Fibroblast of skin of left quadriceps (primary cell): ENCODE measurements at regions not wholly inside any gene's neighbourhood (a gene's known extent, or its start where the extent isn't known, plus 50 kb on each side); places are given as distances from the start of the nearest gene placed in this dataset.

Experiments
- DNase-seq, 2 experiments: peaks; one replicate each; pipeline ENCODE4 v3.0.0-alpha.2; 2013; ENCODE audit warnings: low read depth in 2 of 2

GRCh38 chr4:24476282-24476681 lies 108.1 kb downstream of the DHX15 start:
- peak in 1 of 2 experiments; percentile 17 for DNase-seq

- DNase-seq, result no peak
Measured at GRCh38 chr4:24475756-24476155, 108.6 kb downstream of the DHX15 start.

GRCh38 chr4:24473309-24473721 lies 111.0 kb downstream of the DHX15 start:
- DNase-seq, result no peak

- DNase-seq, result peak; percentile 43 to 46
Measured at GRCh38 chr4:24472514-24473308, 111.6 kb downstream of the DHX15 start.

- DNase-seq, result no peak
Measured at GRCh38 chr4:24472161-24472510, 112.2 kb downstream of the DHX15 start.

GRCh38 chr4:24471486-24472160 lies 112.7 kb downstream of the DHX15 start:
- DNase-seq, result no peak

- no peak for DNase-seq
Measured at GRCh38 chr4:24470666-24471485, 113.5 kb downstream of the DHX15 start.

GRCh38 chr4:24468071-24468470 lies 116.3 kb downstream of the DHX15 start:
- no peak for DNase-seq

GRCh38 chr4:24464566-24464965 lies 119.8 kb downstream of the DHX15 start:
- no peak for DNase-seq

- DNase-seq, result no peak
Measured at GRCh38 chr4:24456431-24456830, 127.9 kb downstream of the DHX15 start.

GRCh38 chr4:24453951-24454350 lies 130.4 kb downstream of the DHX15 start:
- no peak for DNase-seq

- no peak for DNase-seq
Measured at GRCh38 chr4:24451870-24452269, 132.5 kb downstream of the DHX15 start.

- no peak for DNase-seq
Measured at GRCh38 chr4:24443200-24443599, 141.2 kb downstream of the DHX15 start.

- DNase-seq, result no peak
Measured at GRCh38 chr4:24440765-24441164, 143.6 kb downstream of the DHX15 start.

- no peak for DNase-seq
Measured at GRCh38 chr4:24434241-24434640, 150.1 kb downstream of the DHX15 start.

- DNase-seq, result no peak
Measured at GRCh38 chr4:24433515-24434214, 150.7 kb downstream of the DHX15 start.

GRCh38 chr4:24428850-24429249 lies 155.5 kb downstream of the DHX15 start:
- DNase-seq, result no peak

GRCh38 chr4:24426557-24426956 lies 157.8 kb downstream of the DHX15 start:
- no peak for DNase-seq

GRCh38 chr4:24425863-24426262 lies 158.5 kb downstream of the DHX15 start:
- DNase-seq, result no peak

GRCh38 chr4:24423670-24424069 lies 160.7 kb downstream of the DHX15 start:
- DNase-seq, result no peak

GRCh38 chr4:24422644-24423043 lies 161.7 kb downstream of the DHX15 start:
- no peak for DNase-seq
